DMS53 treated with DMSO at 0.1 percent for 48 hours (cell line): ENCODE measurements at regions not wholly inside any gene's neighbourhood (a gene's known extent, or its start where the extent isn't known, plus 50 kb on each side); places are given as distances from the start of the nearest gene placed in this dataset.
"Not testable (repeated sequence)": the region's sequence is repeated elsewhere in the genome, so short reads cannot be mapped to it uniquely, and the experiment has no call there.

Experiments
- DNase-seq: peaks from one replicate; lab custom pipeline; 2025; ENCODE audit not compliant: unreplicated experiment; lab: John Stamatoyannopoulos, UW

- no peak for DNase-seq
Measured at GRCh38 chr7:68562323-68562899, 1035.9 kb upstream of the AUTS2 start.

- no peak for DNase-seq
Measured at GRCh38 chr7:68564306-68565135, 1033.8 kb upstream of the AUTS2 start.

- no peak for DNase-seq
Measured at GRCh38 chr7:68571286-68571685, 1027.0 kb upstream of the AUTS2 start.

GRCh38 chr7:68573271-68574005 lies 1024.8 kb upstream of the AUTS2 start:
- no peak for DNase-seq

- no peak for DNase-seq
Measured at GRCh38 chr7:68576366-68576765, 1021.9 kb upstream of the AUTS2 start.

- DNase-seq, result no peak
Measured at GRCh38 chr7:68581417-68581816, 1016.9 kb upstream of the AUTS2 start.

- DNase-seq, result no peak
Measured at GRCh38 chr7:68587599-68587998, 1010.7 kb upstream of the AUTS2 start.

GRCh38 chr7:68601826-68602225 lies 996.4 kb upstream of the AUTS2 start:
- no peak for DNase-seq

- no peak for DNase-seq
Measured at GRCh38 chr7:68604541-68604940, 993.7 kb upstream of the AUTS2 start.

- DNase-seq, result no peak
Measured at GRCh38 chr7:68610701-68611100, 987.6 kb upstream of the AUTS2 start.

GRCh38 chr7:68613405-68613804 lies 984.9 kb upstream of the AUTS2 start:
- no peak for DNase-seq

GRCh38 chr7:68613897-68614296 lies 984.4 kb upstream of the AUTS2 start:
- DNase-seq, result no peak

- no peak for DNase-seq
Measured at GRCh38 chr7:68619526-68619925, 978.7 kb upstream of the AUTS2 start.

GRCh38 chr7:68622500-68622899 lies 975.8 kb upstream of the AUTS2 start:
- no peak for DNase-seq

- no peak for DNase-seq
Measured at GRCh38 chr7:68623030-68623429, 975.2 kb upstream of the AUTS2 start.

GRCh38 chr7:68627247-68627864 lies 970.9 kb upstream of the AUTS2 start:
- no peak for DNase-seq

- DNase-seq, result not testable (repeated sequence)
Measured at GRCh38 chr7:68630914-68631313, 967.4 kb upstream of the AUTS2 start.

GRCh38 chr7:68640103-68640502 lies 958.2 kb upstream of the AUTS2 start:
- no peak for DNase-seq

- no peak for DNase-seq
Measured at GRCh38 chr7:68642727-68643126, 955.5 kb upstream of the AUTS2 start.

- DNase-seq, result no peak
Measured at GRCh38 chr7:68663392-68663791, 934.9 kb upstream of the AUTS2 start.

- DNase-seq, result no peak
Measured at GRCh38 chr7:68671046-68671445, 927.2 kb upstream of the AUTS2 start.

- no peak for DNase-seq
Measured at GRCh38 chr7:68671671-68672070, 926.6 kb upstream of the AUTS2 start.
